Pancreas (tissue), 10 donors: ENCODE measurements at regions not wholly inside any gene's neighbourhood (a gene's known extent, or its start where the extent isn't known, plus 50 kb on each side); places are given as distances from the start of the nearest gene placed in this dataset.

Experiments
- ATAC-seq, 4 donors: fragments of 200-7000 bp; cut with Tn5 transposase; one replicate each; pipeline versions ENCODE4 v1.8.0 to v1.9.1; 2020; ENCODE audit warnings: mild to moderate bottlenecking in 4 of 4, moderate library complexity in 4 of 4
- DNase-seq, 6 donors: peaks; one replicate each; pipeline ENCODE4 v3.0.0-alpha.2; 2020
- FAIRE-seq: peaks from 2 replicates; lab custom pipeline; 2012; peaks lifted over from hg19 to GRCh38; lab: Jason Lieb, UNC
- H3K27ac ChIP-seq, 4 donors: fragments of 200-600 bp; sonication (generic); 1 replicate in 3 of 4; 2 replicates in 1 of 4; pipeline versions ENCODE4 v1.5.0 to v1.8.0; 2020
- H3K27me3 ChIP-seq, 4 donors: fragments of 200-600 bp; one replicate each; pipeline ENCODE4 v1.8.0; 2021
- H3K36me3 ChIP-seq, 3 donors: fragments of 200-600 bp; sonication (generic) in 1 of 3; one replicate each; pipeline versions ENCODE4 v1.5.0 to v1.8.0; 2020 to 2021
- H3K4me1 ChIP-seq, 3 donors: fragments of 200-600 bp; one replicate each; pipeline ENCODE4 v1.8.0; 2021
- H3K4me3 ChIP-seq, 4 donors: fragments of 200-600 bp; sonication (generic) in 2 of 4; one replicate each; pipeline versions ENCODE4 v1.5.0 to v1.8.0; 2020 to 2021
- H3K9me3 ChIP-seq, 4 donors: fragments of 200-600 bp; one replicate each; pipeline ENCODE4 v1.8.0; 2021
- CTCF ChIP-seq, 4 donors: fragments of 200-600 bp; sonication (generic) in 3 of 4; IDR thresholded peaks; one replicate each; pipeline versions ENCODE4 v1.5.0 to v1.8.0; 2021; ENCODE audit warnings: antibody characterized with exemption in 4 of 4
- WGBS, 2 donors: extraction: QIAGEN DNeasy Blood & Tissue Kit; methylation state at CpG; one replicate each; pipeline ENCODE4 v1.1.7; 2013; 5-methylcytosine and 5-hydroxymethylcytosine counted together
- intact Hi-C, 3 donors: fragments of 100-400 bp; cut with DNase I; formaldehyde crosslinking; loops; one replicate each; pipeline versions ENCODE4 v1.11.1 to v1.14.2; 2022
- donor health status: healthy with polysubstance abuse.
- donor health status: DM: no; HTN: no; CAD: no; lungs with moderate emphysema.
- donor health status: DM: no; HTN: no; CAD: no.
- donor health status: control.
- donor health status: control.
- donor health status: Bipolar disorder and iron deficiency.
- donor health status: DM: yes; HTN: yes; CAD: no.
- donor health status: DM: no; HTN: no; CAD: no.
- donor health status: DM: no; HTN: no; CAD: no.
- donor health status: DM: yes; HTN: yes; CAD: no.

DNA sequence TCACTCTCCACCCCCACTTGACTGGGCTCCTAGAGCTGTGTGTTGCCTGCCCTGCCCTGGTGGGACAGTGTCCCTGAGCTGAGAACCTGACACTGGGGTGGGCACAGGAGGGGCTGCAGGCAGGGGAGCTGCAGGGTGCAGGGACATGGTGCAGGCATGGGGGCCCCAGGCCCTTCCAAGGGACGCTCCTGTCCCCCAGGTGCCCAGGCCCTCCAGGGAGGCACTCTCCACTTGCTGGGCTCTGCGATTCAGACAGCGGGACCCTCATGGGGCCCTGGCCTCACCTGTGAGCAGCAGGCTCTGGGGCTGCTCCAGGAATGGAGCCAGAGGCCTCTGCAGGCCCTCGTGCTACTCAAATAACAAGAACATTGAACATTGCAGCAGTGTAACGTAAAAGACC lies 89.4 kb downstream of the BARX1 start:
- H3K27me3 ChIP-seq = no peaks in the 10 kb centered on the region
- no peak for DNase-seq
- TF ChIP-seq CTCF (IDR thresholded peaks at IDR 0.05) = no peak
- no peak overlapping the region for H3K27ac ChIP-seq
- H3K9me3 ChIP-seq = no peaks in the 10 kb centered on the region
- WGBS, 2 donors = 75 to 82% methylated on average over 5 of the region's 5 CpGs
- no peaks in the 10 kb centered on the region for H3K4me1 ChIP-seq
- ATAC-seq = no peak
- no peak overlapping the region for H3K4me3 ChIP-seq
- intact Hi-C loops = no loop called here
- H3K36me3 ChIP-seq = no peaks in the 10 kb centered on the region
- no peak for FAIRE-seq

DNA sequence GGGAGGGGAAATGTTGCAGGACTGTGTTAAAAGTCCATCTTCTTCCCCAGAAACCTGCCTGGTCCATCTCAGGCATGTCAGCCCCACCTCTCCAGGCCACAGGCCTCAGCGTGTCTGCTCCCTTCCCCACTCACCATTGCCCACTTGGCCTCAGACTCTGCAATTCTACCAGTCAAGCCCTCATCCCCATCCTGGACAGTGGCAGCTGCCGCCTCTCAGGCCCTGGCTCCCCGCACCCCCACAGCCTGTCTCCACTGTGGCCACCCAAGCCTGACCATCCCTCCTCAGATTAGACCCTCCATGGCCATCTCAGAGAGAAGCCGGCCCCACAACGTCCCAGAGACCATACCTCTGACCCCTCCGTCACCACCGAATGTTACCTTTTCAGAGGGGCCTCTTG lies 89.9 kb downstream of the BARX1 start:
- no peak overlapping the region for H3K27ac ChIP-seq
- no peaks in the 10 kb centered on the region for H3K9me3 ChIP-seq
- no peak for FAIRE-seq
- intact Hi-C loops = no loop called here
- H3K36me3 ChIP-seq = no peaks in the 10 kb centered on the region
- no peak for ATAC-seq
- H3K4me1 ChIP-seq = no peaks in the 10 kb centered on the region
- 85 to 91% methylated on average over 7 of the region's 7 CpGs for WGBS, 2 donors
- no peak for DNase-seq
- H3K27me3 ChIP-seq = no peaks in the 10 kb centered on the region
- no peak for TF ChIP-seq CTCF (IDR thresholded peaks at IDR 0.05)
- H3K4me3 ChIP-seq = no peak overlapping the region

DNA sequence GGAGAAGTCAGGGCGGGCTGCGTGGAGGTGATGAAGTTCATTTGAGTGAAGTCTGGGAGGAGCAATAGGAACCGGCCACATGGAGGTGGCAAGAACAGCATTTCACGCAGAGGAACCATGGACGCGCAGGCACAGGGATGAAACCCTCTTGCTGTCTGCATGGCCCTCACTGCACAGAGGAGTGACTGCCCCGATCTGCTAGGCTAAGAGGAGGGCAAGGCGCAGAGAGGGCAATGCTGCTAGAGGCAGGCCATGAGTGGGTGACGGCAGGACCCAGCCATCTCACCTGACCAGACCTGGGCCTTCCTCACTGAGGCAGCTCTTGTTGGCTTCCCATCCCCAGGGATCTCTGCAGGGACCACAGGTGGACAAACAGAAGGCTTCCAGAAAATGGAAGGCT lies 90.3 kb downstream of the BARX1 start:
- no peak for DNase-seq
- no peaks in the 10 kb centered on the region for H3K36me3 ChIP-seq
- intact Hi-C loops = no loop called here
- TF ChIP-seq CTCF (IDR thresholded peaks at IDR 0.05) = no peak
- H3K4me1 ChIP-seq = no peaks in the 10 kb centered on the region
- H3K27ac ChIP-seq = no peak overlapping the region
- H3K9me3 ChIP-seq = no peaks in the 10 kb centered on the region
- no peaks in the 10 kb centered on the region for H3K27me3 ChIP-seq
- FAIRE-seq = no peak
- no peak for ATAC-seq
- WGBS, 2 donors = 85 to 93% methylated on average over 9 of the region's 9 CpGs
- H3K4me3 ChIP-seq = no peak overlapping the region

- H3K4me3 ChIP-seq = no peak overlapping the region
- FAIRE-seq = no peak
- 43 to 53% methylated on average over 12 of the region's 12 CpGs for WGBS, 2 donors
- no peak overlapping the region for H3K27ac ChIP-seq
- no peaks in the 10 kb centered on the region for H3K4me1 ChIP-seq
- no peak for TF ChIP-seq CTCF (IDR thresholded peaks at IDR 0.05)
- no peak for ATAC-seq
- no peaks in the 10 kb centered on the region for H3K36me3 ChIP-seq
- no peaks in the 10 kb centered on the region for H3K27me3 ChIP-seq
- intact Hi-C loops = no loop called here
- DNase-seq = no peak
- no peaks in the 10 kb centered on the region for H3K9me3 ChIP-seq
Observed at GRCh38 chr9:93864032-93864431, 91.1 kb downstream of the BARX1 start.

GRCh38 chr9:93862877-93863545 lies 92.1 kb downstream of the BARX1 start:
- Histone ChIP-seq H3K27ac (no peak overlapping the region), H3K9me3 (no peaks in the 10 kb centered on the region), H3K27me3 (no peaks in the 10 kb centered on the region), H3K36me3 (no peaks in the 10 kb centered on the region), H3K4me1 (no peaks in the 10 kb centered on the region), H3K4me3 (no peak overlapping the region)
- TF ChIP-seq CTCF (IDR thresholded peaks at IDR 0.05) = no peak
- DNase-seq (no peak), FAIRE-seq (no peak), ATAC-seq (no peak)
- WGBS, 2 donors = 86 to 90% methylated on average over 6 of the region's 7 CpGs
- intact Hi-C loops = no loop called here
